LNCaP clone FGC (cell line): ENCODE measurements at regions not wholly inside any gene's neighbourhood (a gene's known extent, or its start where the extent isn't known, plus 50 kb on each side); places are given as distances from the start of the nearest gene placed in this dataset.

Source experiments
- DNase-seq: peaks from one replicate; pipeline ENCODE4 v3.0.0-alpha.2; 2011; ENCODE audit warnings: low read depth
- H3K4me3 ChIP-seq: 2 replicates; pipeline ENCODE4 v1.5.1; 2011; ENCODE audit warnings: mild to moderate bottlenecking, low read depth, low read length, control low read depth
- CTCF ChIP-seq: IDR thresholded peaks from 2 replicates; pipeline ENCODE4 v1.5.1; 2012; ENCODE audit warnings: mild to moderate bottlenecking; ENCODE audit not compliant: control insufficient read depth, insufficient read depth; ENCODE audit errors: extremely low read depth

DNA sequence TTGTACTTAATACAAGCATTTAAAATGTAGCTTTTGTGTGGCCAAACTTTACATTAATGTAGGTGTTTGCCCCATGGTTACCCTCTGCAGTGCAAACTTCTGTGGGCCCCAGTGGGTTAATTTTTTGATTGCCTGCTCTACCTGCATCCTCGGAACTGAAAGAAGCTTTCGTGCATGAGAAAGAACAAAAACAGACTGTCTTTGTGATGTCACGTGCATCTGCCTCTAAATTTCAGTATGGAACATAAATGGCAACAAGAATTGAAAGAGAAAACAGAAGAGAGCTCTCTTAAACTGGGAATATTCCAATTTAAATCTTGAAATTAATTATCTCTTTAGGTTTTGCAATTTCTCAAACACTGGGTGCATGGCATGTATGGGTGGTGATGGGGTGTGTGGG is 182.4 kb upstream of the LCORL start:
- no peak for DNase-seq
- H3K4me3 ChIP-seq: no peak overlapping the region
- no peak for TF ChIP-seq CTCF

- no peak overlapping the region for H3K4me3 ChIP-seq
- TF ChIP-seq CTCF: no peak
- DNase-seq: no peak
These were observed 180.9 kb upstream of the LCORL start for GRCh38 chr4:18202486-18202885.

- TF ChIP-seq CTCF: no peak
- H3K4me3 ChIP-seq: no peak overlapping the region
- DNase-seq: no peak
These were observed 180.3 kb upstream of the LCORL start for GRCh38 chr4:18201885-18202284.

DNA sequence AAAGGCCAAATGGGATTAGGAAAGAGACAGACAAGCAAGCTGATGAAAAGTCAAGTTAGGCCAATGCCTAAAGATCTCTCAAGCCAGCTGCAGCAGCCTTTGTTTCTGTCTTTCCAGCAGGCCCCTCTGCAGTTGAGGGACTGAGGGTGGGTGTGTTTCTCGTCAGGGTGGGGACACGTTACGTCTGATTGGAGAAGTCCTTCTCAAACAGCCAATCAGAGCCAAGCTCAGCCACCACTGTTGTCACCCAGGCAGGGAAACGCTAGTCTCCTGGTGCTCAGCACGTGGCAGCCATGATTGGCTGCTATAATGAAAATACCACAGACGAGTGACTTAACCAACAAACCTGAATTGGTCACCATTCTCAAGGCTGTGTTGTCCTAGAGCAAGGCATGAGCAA is 177.1 kb upstream of the LCORL start:
- no peak for TF ChIP-seq CTCF
- no peak overlapping the region for H3K4me3 ChIP-seq
- no peak for DNase-seq

DNA sequence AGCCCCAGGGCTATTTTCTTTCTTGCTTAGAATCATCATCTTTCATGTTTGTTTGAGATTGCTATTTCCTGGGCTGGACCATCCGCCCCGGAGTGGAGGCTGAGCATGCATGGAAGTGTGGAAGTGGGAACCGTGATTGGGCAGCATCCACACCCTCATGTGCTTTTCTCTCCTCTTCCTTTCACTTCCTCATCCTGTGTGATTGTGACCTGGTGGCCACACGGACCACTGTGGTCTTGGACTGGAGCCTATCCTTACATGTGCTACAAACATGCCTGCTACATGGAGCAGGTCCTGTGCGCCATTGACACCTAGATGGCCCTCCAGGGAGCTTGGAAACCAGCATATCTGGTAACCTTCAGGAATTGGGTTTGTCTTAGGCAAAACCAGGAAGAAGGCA is 175.9 kb upstream of the LCORL start:
- no peak overlapping the region for H3K4me3 ChIP-seq
- DNase-seq: no peak
- TF ChIP-seq CTCF: no peak

DNA sequence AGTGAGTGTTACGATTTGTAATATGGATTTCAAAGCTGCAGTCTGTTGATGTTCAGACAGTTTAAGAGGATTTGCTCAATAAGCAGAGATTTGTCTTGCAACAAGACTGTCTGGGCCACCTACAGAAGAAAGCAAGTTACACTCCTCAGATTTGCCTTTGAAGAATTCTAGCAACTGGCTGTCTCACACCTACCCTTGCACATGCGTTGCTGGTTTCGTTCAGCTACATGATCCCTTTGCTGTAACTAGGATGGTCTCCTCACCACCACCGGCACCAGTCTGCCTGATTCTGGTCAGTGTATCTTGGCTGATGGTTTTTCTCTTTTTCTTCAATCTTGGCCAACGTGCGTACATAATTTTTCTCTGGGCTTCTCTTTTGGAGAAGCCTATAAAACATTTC is 172.7 kb upstream of the LCORL start:
- no peak for TF ChIP-seq CTCF
- no peak for DNase-seq
- H3K4me3 ChIP-seq: no peak overlapping the region

- DNase-seq: no peak
- no peak overlapping the region for H3K4me3 ChIP-seq
- TF ChIP-seq CTCF: no peak
These were observed 171.3 kb upstream of the LCORL start for GRCh38 chr4:18192901-18193300.
